Activated CD4-positive, alpha-beta T cell treated with anti-CD3 and anti-CD28 coated beads, Interleukin-2, amount 50 U/mL, for 4 hours (primary cell): ENCODE measurements at regions not wholly inside any gene's neighbourhood (a gene's known extent, or its start where the extent isn't known, plus 50 kb on each side); places are given as distances from the start of the nearest gene placed in this dataset.
"Not testable (repeated sequence)": the region's sequence is repeated elsewhere in the genome, so short reads cannot be mapped to it uniquely, and the experiment has no call there.

Experiments used
- DNase-seq, 2 experiments: peaks; one replicate each; pipeline ENCODE4 v3.0.0-alpha.2; 2020

DNA sequence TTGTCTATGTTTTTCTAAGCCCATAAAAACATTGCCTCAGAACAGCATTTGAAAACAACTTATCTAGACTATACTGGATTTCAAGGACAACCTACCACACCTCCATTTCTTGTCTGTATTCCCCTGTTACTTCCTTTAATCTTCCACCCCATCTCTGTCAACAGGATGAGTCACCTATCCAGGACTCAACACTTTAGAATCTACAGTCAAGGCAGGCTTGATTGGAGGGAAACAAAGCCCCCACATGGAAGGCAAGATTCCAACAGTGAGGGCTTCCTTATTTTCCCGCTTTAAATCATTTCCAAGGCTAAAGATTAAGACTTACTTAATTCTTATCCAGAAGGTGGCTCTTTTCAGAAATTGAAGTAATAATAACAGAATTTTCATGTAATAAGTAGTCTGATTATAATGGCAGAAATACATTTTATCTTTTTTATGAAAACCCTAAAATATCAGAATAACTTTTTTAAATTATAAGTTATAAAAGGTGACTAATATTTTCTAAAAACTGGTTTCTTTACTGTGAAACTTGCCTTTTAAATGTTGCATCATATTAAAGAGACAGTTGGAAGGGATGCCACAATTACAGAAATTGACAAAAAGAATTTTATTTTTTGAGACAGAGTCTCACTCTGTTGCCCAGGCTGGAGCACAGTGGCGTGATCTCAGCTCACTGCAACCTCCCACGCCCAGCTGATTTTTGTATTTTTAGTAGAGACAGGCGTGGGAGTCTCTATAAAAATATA is 138.7 kb upstream of the CCDC150 start:
- no peak for DNase-seq

- no peak for DNase-seq
These were observed 137.7 kb upstream of the CCDC150 start for GRCh38 chr2:196501836-196502235.

- DNase-seq = no peak
These were observed 137.1 kb upstream of the CCDC150 start for GRCh38 chr2:196502386-196502785.

- no peak for DNase-seq
These were observed 136.1 kb upstream of the CCDC150 start for GRCh38 chr2:196503398-196503797.

GRCh38 chr2:196504788-196505187 is 134.7 kb upstream of the CCDC150 start:
- DNase-seq = no peak

GRCh38 chr2:196510246-196510645 is 129.3 kb upstream of the CCDC150 start:
- no peak for DNase-seq

DNA sequence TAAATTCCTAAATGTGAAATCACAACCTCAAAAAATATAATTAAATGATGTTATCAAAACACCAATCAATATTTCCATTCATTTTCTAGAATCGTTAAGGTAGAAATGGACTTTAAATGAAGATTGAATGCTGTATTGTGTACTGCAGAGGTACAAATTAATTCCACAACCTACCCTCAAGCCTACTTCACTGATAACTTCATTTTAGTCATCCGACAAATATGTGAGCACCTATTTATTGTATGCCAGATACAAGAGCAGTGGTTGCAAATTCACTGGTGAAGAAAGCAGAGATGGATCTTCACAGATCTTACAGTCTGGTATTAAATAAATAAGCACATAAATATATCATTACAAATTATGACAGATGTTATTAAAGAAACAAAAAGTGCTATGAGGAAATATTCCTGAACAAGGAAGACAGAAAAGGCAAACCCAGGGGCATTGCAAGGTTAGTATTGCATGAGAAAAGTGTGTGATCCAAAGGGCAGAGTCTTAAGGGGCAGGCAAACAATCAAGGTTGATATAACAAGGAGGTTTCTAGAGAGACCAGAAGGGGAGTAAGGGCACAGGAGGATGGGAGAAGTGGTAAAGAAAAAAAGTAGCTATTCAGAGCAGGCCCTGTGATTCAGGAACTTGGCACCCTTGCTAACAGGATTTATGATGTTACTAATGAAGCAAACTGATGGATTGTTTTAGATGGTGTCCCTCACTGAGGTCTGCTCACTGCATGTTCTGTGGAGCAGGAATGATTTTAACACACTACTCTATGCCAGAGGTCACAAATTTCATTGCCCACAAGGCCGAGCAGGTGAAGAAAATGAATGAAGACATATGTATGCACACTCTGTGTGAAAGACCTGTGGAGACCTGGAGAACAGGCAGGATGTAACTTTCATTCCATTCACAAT is 128.0 kb upstream of the CCDC150 start:
- no peak for DNase-seq

DNA sequence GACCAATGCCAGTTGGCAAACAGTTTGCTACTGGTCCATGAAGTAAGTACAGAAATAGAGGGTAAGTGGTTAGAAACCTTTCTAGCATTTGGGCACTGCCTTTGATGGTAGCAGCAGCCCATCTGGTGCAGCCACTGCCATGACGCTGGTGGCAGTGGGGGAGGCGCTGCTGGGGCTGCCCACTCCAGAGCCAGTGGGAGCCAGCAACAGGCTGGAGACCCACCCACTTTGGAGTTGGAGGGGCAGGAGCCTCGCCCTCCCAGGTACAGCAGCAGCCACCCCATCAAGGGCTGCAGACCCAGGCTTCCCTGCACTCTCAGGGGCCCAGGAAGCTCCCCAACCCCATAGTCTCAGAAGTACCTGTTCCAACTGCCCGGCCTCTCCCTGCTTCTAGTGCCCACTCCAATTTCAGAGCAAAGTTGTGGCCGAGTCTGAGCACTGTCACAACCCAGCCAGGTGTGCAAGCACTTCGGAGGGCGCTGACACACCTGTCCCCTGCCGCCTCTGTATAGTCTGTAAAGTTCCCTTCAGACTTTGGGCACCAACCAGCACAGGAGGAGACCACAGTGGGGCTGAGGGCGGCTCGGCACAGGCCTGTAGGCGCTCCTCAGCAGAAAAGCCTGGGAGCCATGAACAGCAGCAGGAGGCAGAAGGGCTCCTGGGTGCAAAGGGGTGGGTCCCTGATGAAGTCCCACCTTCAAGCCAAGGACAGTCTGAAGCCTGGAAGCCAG is 125.6 kb upstream of the CCDC150 start:
- DNase-seq = no peak

DNA sequence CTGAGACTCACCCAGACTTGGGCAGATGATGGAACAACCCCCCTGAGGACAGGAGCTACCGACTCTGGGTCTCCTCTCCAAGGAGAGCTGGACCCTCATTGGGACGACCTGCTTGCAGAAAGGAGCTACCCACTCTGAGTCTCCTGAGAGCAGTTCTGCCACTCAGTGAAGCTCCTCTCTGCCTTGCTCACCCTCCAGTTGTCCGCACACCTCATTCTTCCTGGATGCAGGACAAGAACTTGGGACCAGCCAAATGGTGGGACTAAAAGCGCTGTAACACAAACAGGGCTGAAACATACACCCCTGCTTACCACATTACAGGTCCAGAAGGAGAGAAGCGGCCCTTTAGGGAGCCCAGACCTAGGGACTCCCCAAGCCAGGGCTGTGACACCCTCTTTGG is 124.9 kb upstream of the CCDC150 start:
- no peak for DNase-seq

DNA sequence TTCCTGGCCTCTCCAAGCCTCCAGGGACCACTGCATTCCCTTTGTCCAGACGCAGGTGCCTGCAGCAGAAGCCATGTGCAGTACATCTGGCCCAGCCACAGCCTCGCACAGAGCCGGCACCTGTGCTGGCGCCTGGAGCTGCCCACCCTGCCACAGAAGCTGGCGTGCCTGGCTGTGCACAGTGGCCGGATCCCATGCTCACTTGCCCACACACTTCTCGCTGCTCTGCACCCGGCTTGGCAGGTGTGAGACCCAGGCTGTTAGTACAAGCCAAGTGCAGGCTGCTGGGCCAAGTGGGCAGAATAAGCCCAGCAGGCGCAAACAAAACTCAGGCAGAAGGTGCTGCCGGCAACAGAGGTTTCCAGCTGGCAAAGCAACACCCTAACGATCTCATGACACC is 124.5 kb upstream of the CCDC150 start:
- DNase-seq = no peak

DNA sequence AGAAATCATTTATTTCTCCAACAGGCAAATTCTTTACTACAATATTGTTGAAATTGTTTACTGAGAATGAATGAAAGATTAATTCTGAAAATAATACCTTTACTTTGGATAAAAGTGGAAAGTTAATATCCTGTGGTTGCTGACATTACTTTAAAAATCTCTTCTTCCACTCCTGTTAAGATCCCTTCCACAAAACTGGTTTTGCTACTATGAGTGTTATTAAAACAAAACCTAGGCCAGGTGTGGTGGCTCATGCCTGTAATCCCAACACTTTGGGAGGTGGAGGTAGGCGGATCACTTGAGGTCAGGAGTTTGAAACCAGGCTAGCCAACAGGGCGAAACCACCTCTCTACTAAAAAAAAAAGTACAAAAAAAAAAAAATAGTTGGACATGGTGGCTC is 123.9 kb upstream of the CCDC150 start:
- no peak for DNase-seq

GRCh38 chr2:196516564-196516963 is 123.0 kb upstream of the CCDC150 start:
- DNase-seq = no peak

DNA sequence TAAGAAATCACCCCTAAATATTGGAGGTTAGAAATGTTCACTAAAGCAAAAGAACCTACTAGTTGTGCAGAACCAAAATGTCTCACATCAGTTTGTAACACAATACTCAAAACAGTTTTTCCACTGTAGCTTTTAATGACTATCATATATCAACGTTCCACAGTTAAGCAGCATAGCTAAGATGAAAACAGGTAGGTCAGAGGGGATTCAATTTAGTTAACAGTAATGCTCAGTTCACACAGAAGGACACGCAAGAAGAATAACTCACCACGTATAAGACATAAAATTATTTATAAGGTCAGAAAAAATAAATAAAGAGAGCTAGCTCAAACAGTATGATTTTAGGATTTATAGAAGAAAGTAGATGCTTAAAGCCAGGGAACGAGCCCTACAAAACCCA is 118.9 kb upstream of the CCDC150 start:
- DNase-seq = no peak

- DNase-seq = not testable (repeated sequence)
These were observed 112.4 kb upstream of the CCDC150 start for GRCh38 chr2:196526981-196527725.

GRCh38 chr2:196528486-196529223 is 110.9 kb upstream of the CCDC150 start:
- no peak for DNase-seq

DNA sequence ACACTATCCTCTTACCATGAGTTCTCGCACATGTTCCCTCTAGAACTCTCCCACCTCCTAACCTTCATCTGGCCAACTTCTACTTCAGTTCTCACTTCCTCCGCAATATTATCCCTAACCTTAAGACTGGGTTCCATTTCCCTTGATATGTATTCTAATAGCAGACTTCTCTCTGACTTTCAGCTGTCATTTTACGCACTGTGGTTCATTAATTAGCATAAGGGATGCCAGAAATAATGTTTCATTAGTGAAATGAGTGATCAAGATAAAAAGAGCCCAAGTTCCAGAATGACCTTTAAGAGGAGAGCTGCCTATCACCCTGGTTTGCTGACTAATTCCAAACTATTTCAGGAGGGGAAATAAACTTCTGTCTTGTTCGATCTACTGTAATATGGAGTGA is 108.6 kb upstream of the CCDC150 start:
- no peak for DNase-seq

GRCh38 chr2:196533772-196534397 is 105.6 kb upstream of the CCDC150 start:
- DNase-seq = no peak

DNA sequence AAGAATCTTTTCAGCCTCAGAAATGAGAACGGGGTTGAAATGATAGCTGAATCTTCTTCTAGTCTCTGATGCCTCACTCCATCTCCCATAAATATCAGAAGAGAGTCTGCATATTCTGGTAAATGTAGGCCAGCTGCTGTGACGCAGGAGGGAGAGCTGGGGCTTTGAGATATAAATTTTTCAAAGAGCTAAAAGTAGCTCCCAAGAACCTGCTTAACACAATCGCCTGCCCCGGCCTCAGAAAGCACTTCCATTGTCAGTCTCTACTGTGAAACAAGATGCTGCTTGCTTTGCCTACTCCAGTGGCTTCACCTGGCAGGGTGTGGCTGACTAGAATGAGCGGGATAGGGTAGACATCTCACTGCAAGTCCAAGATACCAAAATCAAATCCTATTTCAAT is 105.0 kb upstream of the CCDC150 start:
- DNase-seq = no peak

DNA sequence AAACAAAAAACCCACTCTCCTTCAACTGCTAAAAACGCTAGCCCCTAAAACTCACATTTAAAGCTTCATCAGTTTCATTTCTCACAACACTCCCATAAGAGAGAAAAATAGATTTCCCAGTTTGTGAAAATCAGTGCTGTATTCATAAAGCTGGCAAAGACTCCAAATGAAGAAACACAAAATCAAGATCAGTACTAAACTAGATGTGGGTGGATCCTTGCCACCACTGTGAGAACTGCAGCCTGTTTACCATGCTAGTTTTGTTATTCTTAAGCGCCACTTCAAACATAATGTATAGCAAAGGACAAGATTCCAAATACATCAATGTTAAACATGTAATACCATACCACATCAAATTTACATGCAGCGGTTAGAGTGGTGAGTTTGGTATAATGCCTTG is 104.5 kb upstream of the CCDC150 start:
- DNase-seq = no peak

GRCh38 chr2:196535742-196536141 is 103.8 kb upstream of the CCDC150 start:
- no peak for DNase-seq

DNA sequence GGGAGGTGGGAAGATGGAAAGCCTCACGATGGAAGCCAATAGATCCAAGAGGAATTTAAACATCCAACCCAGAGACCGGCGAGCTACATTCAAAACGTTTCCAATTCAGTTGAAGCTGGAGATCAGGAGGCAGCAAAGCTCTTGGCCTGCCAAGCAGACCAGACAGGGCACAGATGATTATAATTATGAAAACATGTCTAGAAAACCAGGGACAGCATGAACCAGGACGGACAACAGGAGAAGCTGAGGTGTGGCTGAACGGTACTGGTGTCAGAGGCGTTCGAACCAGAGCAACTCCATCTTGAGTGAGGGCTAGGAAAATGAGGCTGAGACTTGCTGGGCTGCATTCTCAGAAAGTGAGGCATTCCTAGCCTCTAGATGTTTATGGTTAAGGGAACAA is 102.2 kb upstream of the CCDC150 start:
- DNase-seq = no peak

DNA sequence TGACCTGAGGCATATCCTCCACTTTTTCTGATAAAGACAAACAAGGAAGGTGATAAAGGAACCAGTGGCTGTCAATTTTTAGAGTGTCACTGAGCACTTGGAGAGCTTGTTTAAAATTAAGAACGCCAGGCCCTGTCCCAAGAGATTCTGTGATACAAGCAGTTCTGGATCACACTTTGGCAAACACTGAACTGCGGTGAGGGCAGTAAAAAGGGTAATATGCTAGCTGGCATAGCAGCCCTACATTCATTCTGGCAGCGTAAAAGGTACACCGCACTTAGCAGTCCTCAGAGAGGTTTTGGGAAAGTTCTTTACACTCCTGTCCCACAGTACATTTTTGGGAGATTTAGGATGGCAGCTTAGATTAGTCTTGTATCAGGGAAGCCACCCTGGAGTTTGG is 101.3 kb upstream of the CCDC150 start:
- DNase-seq = no peak
